ENCODE measurements at regions not wholly inside any gene's neighbourhood (a gene's known extent, or its start where the extent isn't known, plus 50 kb on each side); places are given as distances from the start of the nearest gene placed in this dataset.

GRCh38 chr12:116497051-116497591, 62.1 kb upstream of the MAP1LC3B2 start:
- no peak for DNase-seq

GRCh38 chr12:116498471-116498870, 60.7 kb upstream of the MAP1LC3B2 start:
- DNase-seq = no peak

GRCh38 chr12:116502141-116502725, 56.9 kb upstream of the MAP1LC3B2 start:
- no peak for DNase-seq

GRCh38 chr12:116502989-116503496, 56.1 kb upstream of the MAP1LC3B2 start:
- no peak for DNase-seq

- no peak for DNase-seq
Observed at GRCh38 chr12:116504438-116504837, 54.7 kb upstream of the MAP1LC3B2 start.

GRCh38 chr12:116506697-116507064, 52.5 kb upstream of the MAP1LC3B2 start:
- no peak for DNase-seq

- no peak for DNase-seq
Observed at GRCh38 chr12:116508145-116509121, 50.7 kb upstream of the MAP1LC3B2 start.

Measured in SIG-M5 (cell line).